HG03342 (cell line): ENCODE measurements at regions not wholly inside any gene's neighbourhood (a gene's known extent, or its start where the extent isn't known, plus 50 kb on each side); places are given as distances from the start of the nearest gene placed in this dataset.
"Not testable (repeated sequence)": the region's sequence is repeated elsewhere in the genome, so short reads cannot be mapped to it uniquely, and the experiment has no call there.

ENCODE experiments used
- ATAC-seq: cut with Tn5 transposase; IDR thresholded peaks from one replicate; pipeline ENCODE4 v1.9.1; 2021; ENCODE audit warnings: mild to moderate bottlenecking, moderate library complexity; ENCODE audit not compliant: unreplicated experiment

GRCh38 chr10:81200801-81201200, 663.1 kb downstream of the SH2D4B start:
- no peak for ATAC-seq

GRCh38 chr10:81207359-81207758, 667.6 kb upstream of the NRG3 start:
- ATAC-seq: not testable (repeated sequence)

- ATAC-seq: no peak
Observed at GRCh38 chr10:81213370-81213769, 661.6 kb upstream of the NRG3 start.

GRCh38 chr10:81215498-81215897, 659.5 kb upstream of the NRG3 start:
- no peak for ATAC-seq

GRCh38 chr10:81216949-81217348, 658.0 kb upstream of the NRG3 start:
- no peak for ATAC-seq

- no peak for ATAC-seq
Observed at GRCh38 chr10:81218307-81218706, 656.7 kb upstream of the NRG3 start.

GRCh38 chr10:81219758-81220157, 655.2 kb upstream of the NRG3 start:
- peak; percentile 53 for ATAC-seq

- no peak for ATAC-seq
Observed at GRCh38 chr10:81248886-81249285, 626.1 kb upstream of the NRG3 start.

- ATAC-seq: no peak
Observed at GRCh38 chr10:81251457-81252115, 623.4 kb upstream of the NRG3 start.

- ATAC-seq: not testable (repeated sequence)
Observed at GRCh38 chr10:81264991-81265390, 610.0 kb upstream of the NRG3 start.

GRCh38 chr10:81270051-81270450, 604.9 kb upstream of the NRG3 start:
- ATAC-seq: no peak

GRCh38 chr10:81280497-81281479, 594.2 kb upstream of the NRG3 start:
- no peak for ATAC-seq

- no peak for ATAC-seq
Observed at GRCh38 chr10:81288544-81288943, 586.5 kb upstream of the NRG3 start.

GRCh38 chr10:81297292-81297691, 577.7 kb upstream of the NRG3 start:
- ATAC-seq: no peak

GRCh38 chr10:81303656-81304055, 571.3 kb upstream of the NRG3 start:
- ATAC-seq: no peak

GRCh38 chr10:81306971-81307782, 567.8 kb upstream of the NRG3 start:
- ATAC-seq: no peak

- no peak for ATAC-seq
Observed at GRCh38 chr10:81309041-81309552, 565.9 kb upstream of the NRG3 start.

GRCh38 chr10:81314471-81314870, 560.5 kb upstream of the NRG3 start:
- no peak for ATAC-seq

- ATAC-seq: no peak
Observed at GRCh38 chr10:81315026-81315425, 560.0 kb upstream of the NRG3 start.

GRCh38 chr10:81348003-81348402, 527.0 kb upstream of the NRG3 start:
- no peak for ATAC-seq

GRCh38 chr10:81367132-81367531, 507.9 kb upstream of the NRG3 start:
- ATAC-seq: no peak
